ENCODE measurements at regions not wholly inside any gene's neighbourhood (a gene's known extent, or its start where the extent isn't known, plus 50 kb on each side); places are given as distances from the start of the nearest gene placed in this dataset.

GRCh38 chr5:152058267-152058666 lies 133.6 kb upstream of the GLRA1 start (continued):
- TF ChIP-seq YY1 (IDR thresholded peaks at IDR 0.05; ENCODE audit: extremely low read depth, insufficient replicate concordance, low read depth, low read length) = no peak
- no peak for TF ChIP-seq CBX3 (IDR thresholded peaks at IDR 0.05; ENCODE audit: low read depth)
- TF ChIP-seq SIN3A (IDR thresholded peaks at IDR 0.05; ENCODE audit: low read depth) = no peak
- TF ChIP-seq POLR2AphosphoS5 (IDR thresholded peaks at IDR 0.05; ENCODE audit: low read depth, low read length) = no peak
- no peak for TF ChIP-seq ATF3 (IDR thresholded peaks at IDR 0.05)
- no peak for TF ChIP-seq JUND (IDR thresholded peaks at IDR 0.05)
- no peak for TF ChIP-seq EZH2phosphoT487 (IDR thresholded peaks at IDR 0.05; ENCODE audit: borderline replicate concordance)

DNA sequence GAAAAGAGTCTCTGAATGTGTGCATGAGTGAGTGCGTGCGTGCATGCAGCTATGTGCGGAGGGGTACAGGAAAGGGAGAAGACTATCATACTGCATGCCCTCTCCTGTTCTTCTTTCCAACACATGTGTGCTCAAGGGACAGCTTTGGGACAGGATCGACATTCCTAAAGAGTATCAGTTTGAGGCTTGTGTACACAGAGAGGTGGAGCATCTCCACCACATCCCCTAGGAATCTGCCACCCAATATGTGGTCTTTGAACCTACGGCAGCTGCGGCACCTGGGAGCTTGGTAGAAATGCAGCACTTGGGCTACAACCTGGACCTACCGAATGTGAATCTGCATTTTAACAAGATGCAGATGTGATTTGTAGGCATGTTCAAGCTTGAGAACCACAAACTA lies 132.3 kb upstream of the GLRA1 start:
- ATAC-seq = no peak
- CTCF ChIA-PET = no interaction called here
- TF ChIP-seq, protein P1, sequence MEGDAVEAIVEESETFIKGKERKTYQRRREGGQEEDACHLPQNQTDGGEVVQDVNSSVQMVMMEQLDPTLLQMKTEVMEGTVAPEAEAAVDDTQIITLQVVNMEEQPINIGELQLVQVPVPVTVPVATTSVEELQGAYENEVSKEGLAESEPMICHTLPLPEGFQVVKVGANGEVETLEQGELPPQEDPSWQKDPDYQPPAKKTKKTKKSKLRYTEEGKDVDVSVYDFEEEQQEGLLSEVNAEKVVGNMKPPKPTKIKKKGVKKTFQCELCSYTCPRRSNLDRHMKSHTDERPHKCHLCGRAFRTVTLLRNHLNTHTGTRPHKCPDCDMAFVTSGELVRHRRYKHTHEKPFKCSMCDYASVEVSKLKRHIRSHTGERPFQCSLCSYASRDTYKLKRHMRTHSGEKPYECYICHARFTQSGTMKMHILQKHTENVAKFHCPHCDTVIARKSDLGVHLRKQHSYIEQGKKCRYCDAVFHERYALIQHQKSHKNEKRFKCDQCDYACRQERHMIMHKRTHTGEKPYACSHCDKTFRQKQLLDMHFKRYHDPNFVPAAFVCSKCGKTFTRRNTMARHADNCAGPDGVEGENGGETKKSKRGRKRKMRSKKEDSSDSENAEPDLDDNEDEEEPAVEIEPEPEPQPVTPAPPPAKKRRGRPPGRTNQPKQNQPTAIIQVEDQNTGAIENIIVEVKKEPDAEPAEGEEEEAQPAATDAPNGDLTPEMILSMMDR (IDR thresholded peaks at IDR 0.05 in 2 of 3, conservative IDR thresholded peaks at IDR 0.05 in 1 of 3; ENCODE audit: borderline replicate concordance in 1 of 3, insufficient read depth in 1 of 3, low read depth in 2 of 3, low read length in 2 of 3) = no peak
- no peak for TF ChIP-seq ELF1 (IDR thresholded peaks at IDR 0.05; ENCODE audit: borderline replicate concordance, low read depth)
- no peak for TF ChIP-seq JUND (IDR thresholded peaks at IDR 0.05)
- TF ChIP-seq FOSL1 (IDR thresholded peaks at IDR 0.05; ENCODE audit: low read depth) = no peak
- no peak for TF ChIP-seq SIN3A (IDR thresholded peaks at IDR 0.05; ENCODE audit: low read depth)
- Histone ChIP-seq H4K20me1 (ENCODE audit: insufficient read depth) (no peaks in the 10 kb centered on the region), H2AFZ (ENCODE audit: low read depth, low read length, poor library complexity, severe bottlenecking) (no peak overlapping the region), H3K27ac (ENCODE audit: low read depth, low read length) (no peak overlapping the region), H3K36me3 (ENCODE audit: control insufficient read depth in 1 of 2, insufficient read depth in 2 of 2, low read length in 2 of 2) (no peaks in the 10 kb centered on the region), H3K4me3 (replicated peaks in 1 of 2; ENCODE audit: low read depth in 1 of 2, low read length in 2 of 2) (no peak overlapping the region), H3K9ac (ENCODE audit: low read length) (no peak overlapping the region), H3K4me1 (ENCODE audit: control insufficient read depth in 1 of 2, insufficient read depth in 2 of 2, low read length in 2 of 2) (no peaks in the 10 kb centered on the region), H3K9me2 (ENCODE audit: insufficient read depth) (no peaks in the 10 kb centered on the region), H3K9me3 (ENCODE audit: control insufficient read depth in 1 of 2, insufficient read depth in 1 of 2, low read depth in 1 of 2, low read length in 2 of 2) (no peaks in the 10 kb centered on the region), H3K27me3 (ENCODE audit: insufficient read depth, low read length) (peaks cover 15% of the 10 kb centered on the region; the same call in 1 of the 2 replicates), H3K4me2 (ENCODE audit: low read length) (no peak overlapping the region), H3K79me2 (ENCODE audit: insufficient read depth, low read length) (no peaks in the 10 kb centered on the region)
- intact Hi-C loops (cut with micrococcal nuclease) = no loop called here
- BruUV-seq (replicated peaks) = no TSS peak
- RAD21 ChIA-PET (ENCODE audit: low non-redundant PET in 1 of 2, low total read pairs in 2 of 2, uncharacterized antibody in 2 of 2, unreplicated experiment in 2 of 2) = no interaction called here
- DNase-seq (ENCODE audit: low read depth, low spot score) = no peak
- POLR2A ChIA-PET = no interaction called here

Measured in HCT116 (cell line).